H1 (cell line): ENCODE measurements at regions not wholly inside any gene's neighbourhood (a gene's known extent, or its start where the extent isn't known, plus 50 kb on each side); places are given as distances from the start of the nearest gene placed in this dataset.

Experiments used
- CTCF ChIA-PET: fragments of 300-600 bp; sonication (Branson Sonifier 250); formaldehyde crosslinking; loops from one replicate; lab custom pipeline; 2021; ENCODE audit not compliant: partially characterized antibody; lab: Charles Lee
- POLR2A ChIA-PET: fragments of 300-600 bp; sonication (Branson Sonifier 250); formaldehyde crosslinking; loops from one replicate; lab custom pipeline; 2021; ENCODE audit warnings: inconsistent platforms; ENCODE audit not compliant: partially characterized antibody; lab: Charles Lee
- DNase-seq, 2 experiments: peaks; one replicate each; pipeline versions ENCODE4 v3.0.0 to v3.0.0-alpha.2; 2010 to 2022; ENCODE audit warnings: low spot score in 2 of 2, low read depth in 1 of 2, mixed read lengths in 1 of 2
- FAIRE-seq: peaks from 2 replicates; lab custom pipeline; 2011; peaks lifted over from hg19 to GRCh38; lab: Jason Lieb, UNC
- H2AFZ ChIP-seq: 2 replicates; pipeline ENCODE4 v1.8.1; 2012; ENCODE audit warnings: low read length, inconsistent platforms
- H2AK5ac ChIP-seq: 2 replicates; pipeline ENCODE4 v1.6.1; 2013; ENCODE audit warnings: low read depth, low read length
- H2BK120ac ChIP-seq: replicated peaks from 2 replicates; pipeline ENCODE3; 2013; ENCODE audit warnings: low read depth, low read length, inconsistent platforms
- H2BK12ac ChIP-seq: 2 replicates; pipeline ENCODE4 v1.6.1; 2013; ENCODE audit warnings: low read depth, low read length
- H2BK15ac ChIP-seq: 2 replicates; pipeline ENCODE4 v1.6.1; 2013; ENCODE audit warnings: low read length
- H2BK20ac ChIP-seq: 2 replicates; pipeline ENCODE4 v1.6.1; 2013; ENCODE audit warnings: low read length
- H2BK5ac ChIP-seq: 2 replicates; pipeline ENCODE4 v1.6.1; 2013; ENCODE audit warnings: low read depth, low read length
- H3K14ac ChIP-seq: 2 replicates; pipeline ENCODE4 v1.6.1; 2013; ENCODE audit warnings: inconsistent platforms; ENCODE audit not compliant: insufficient read length
- H3K18ac ChIP-seq: 2 replicates; pipeline ENCODE4 v1.6.1; 2013; ENCODE audit warnings: low read length; ENCODE audit errors: extremely low read depth
- H3K23ac ChIP-seq: 2 replicates; pipeline ENCODE4 v1.6.1; 2013; ENCODE audit warnings: inconsistent platforms; ENCODE audit not compliant: insufficient read length
- H3K23me2 ChIP-seq: 2 replicates; pipeline ENCODE4 v1.6.1; 2013; ENCODE audit warnings: low read depth, low read length
- H3K27ac ChIP-seq: 2 replicates; pipeline ENCODE4 v1.6.1; 2011; ENCODE audit warnings: low read depth, low read length, inconsistent platforms
- H3K27me3 ChIP-seq, 4 experiments: replicated peaks in 1 of 4; 1 replicate in 1 of 4; 2 replicates in 3 of 4; pipeline versions ENCODE4 v1.6.1 to v1.8.1; 2011 to 2013; ENCODE audit warnings: low read length in 3 of 4, mild to moderate bottlenecking in 3 of 4, inconsistent platforms in 2 of 4, mixed read lengths in 2 of 4, moderate library complexity in 1 of 4; ENCODE audit not compliant: control insufficient read depth in 3 of 4, insufficient read depth in 3 of 4; ENCODE audit errors: extremely low read depth in 1 of 4
- H3K36me3 ChIP-seq, 4 experiments: 2 replicates each; pipeline versions ENCODE4 v1.6.1 to v1.8.1; 2011 to 2013; ENCODE audit warnings: mild to moderate bottlenecking in 4 of 4, low read length in 3 of 4, moderate library complexity in 2 of 4, control low read depth in 1 of 4, inconsistent platforms in 1 of 4; ENCODE audit not compliant: insufficient read depth in 4 of 4, control insufficient read depth in 2 of 4
- H3K4ac ChIP-seq: replicated peaks from 2 replicates; pipeline ENCODE3; 2013; ENCODE audit warnings: low read length, low read depth, mixed read lengths, inconsistent platforms; ENCODE audit not compliant: insufficient read length
- H3K4me1 ChIP-seq, 4 experiments: replicated peaks in 1 of 4; 1 replicate in 1 of 4; 2 replicates in 3 of 4; pipeline versions ENCODE4 v1.6.1 to v1.8.1; 2011 to 2013; ENCODE audit warnings: low read length in 3 of 4, inconsistent platforms in 2 of 4, mixed read lengths in 1 of 4; ENCODE audit not compliant: insufficient read depth in 4 of 4, control insufficient read depth in 3 of 4
- H3K4me2 ChIP-seq, 2 experiments: 2 replicates each; pipeline versions ENCODE4 v1.6.1 to v1.8.1; 2011 to 2013; ENCODE audit warnings: low read depth in 2 of 2, low read length in 2 of 2, control low read depth in 1 of 2, inconsistent platforms in 1 of 2, mild to moderate bottlenecking in 1 of 2; ENCODE audit not compliant: insufficient read depth in 1 of 2
- H3K4me3 ChIP-seq, 4 experiments: fragments of 200-600, 300-600 bp in 1 of 4; sonication (generic), shearing (Covaris generic), sonication (Bioruptor Twin) in 1 of 4; 2 replicates each; pipeline versions ENCODE4 v1.5.1 to v1.8.1; 2011 to 2016; ENCODE audit warnings: low read length in 4 of 4, low read depth in 3 of 4, control low read depth in 2 of 4, inconsistent platforms in 2 of 4, mild to moderate bottlenecking in 2 of 4, mixed read lengths in 1 of 4, moderate library complexity in 1 of 4; ENCODE audit not compliant: insufficient read depth in 2 of 4; ENCODE audit errors: extremely low read depth in 1 of 4
- H3K56ac ChIP-seq: replicated peaks from 2 replicates; pipeline ENCODE3; 2013; ENCODE audit warnings: low read depth, mild to moderate bottlenecking, mixed read lengths, low read length, inconsistent platforms; ENCODE audit not compliant: insufficient read length
- H3K79me1 ChIP-seq: 2 replicates; pipeline ENCODE4 v1.6.1; 2013; ENCODE audit warnings: low read depth, low read length, control low read depth
- H3K79me2 ChIP-seq, 2 experiments: 2 replicates each; pipeline versions ENCODE4 v1.6.1 to v1.8.1; 2012 to 2013; ENCODE audit warnings: low read length in 2 of 2, mild to moderate bottlenecking in 2 of 2, inconsistent platforms in 1 of 2; ENCODE audit not compliant: insufficient read depth in 2 of 2, control insufficient read depth in 1 of 2
- H3K9ac ChIP-seq, 4 experiments: replicated peaks in 1 of 4; 1 replicate in 1 of 4; 2 replicates in 3 of 4; pipeline versions ENCODE4 v1.6.1 to v1.8.1; 2011 to 2013; ENCODE audit warnings: low read depth in 3 of 4, low read length in 3 of 4, control low read depth in 2 of 4, mild to moderate bottlenecking in 2 of 4, moderate library complexity in 2 of 4, inconsistent platforms in 1 of 4; ENCODE audit errors: extremely low read depth in 1 of 4
- H3K9me3 ChIP-seq, 2 experiments: 2 replicates each; pipeline versions ENCODE4 v1.6.1 to v1.8.1; 2012 to 2013; ENCODE audit warnings: mild to moderate bottlenecking in 2 of 2, moderate library complexity in 2 of 2, control low read depth in 1 of 2, inconsistent platforms in 1 of 2, low read depth in 1 of 2, low read length in 1 of 2, mixed read lengths in 1 of 2; ENCODE audit not compliant: insufficient read depth in 2 of 2
- H4K20me1 ChIP-seq, 2 experiments: replicated peaks in 1 of 2; 2 replicates each; pipeline versions ENCODE3 to v1.8.1; 2011 to 2013; ENCODE audit warnings: inconsistent platforms in 2 of 2, low read length in 2 of 2, mild to moderate bottlenecking in 1 of 2; ENCODE audit not compliant: insufficient read depth in 2 of 2, control insufficient read depth in 1 of 2
- H4K5ac ChIP-seq: 2 replicates; pipeline ENCODE4 v1.6.1; 2013; ENCODE audit warnings: low read length, low read depth, mixed read lengths, inconsistent platforms; ENCODE audit not compliant: insufficient read length
- H4K8ac ChIP-seq: 2 replicates; pipeline ENCODE4 v1.8.0; 2013; ENCODE audit warnings: mild to moderate bottlenecking, moderate library complexity, low read length, inconsistent platforms; ENCODE audit not compliant: insufficient read depth; ENCODE audit errors: extremely low read depth
- H4K91ac ChIP-seq: replicated peaks from 2 replicates; pipeline ENCODE3; 2013; ENCODE audit warnings: low read length, mixed read lengths, inconsistent platforms; ENCODE audit not compliant: insufficient read length
- ATF2 ChIP-seq: IDR thresholded peaks from 2 replicates; pipeline ENCODE4 v1.6.1; 2012; ENCODE audit warnings: low read length, inconsistent platforms
- BRCA1 ChIP-seq: IDR thresholded peaks from 2 replicates; pipeline ENCODE4 v1.6.1; 2012; ENCODE audit warnings: low read depth, low read length, improper control_type of control experiment
- MAX ChIP-seq: IDR thresholded peaks from 2 replicates; pipeline ENCODE4 v1.6.1; 2012; ENCODE audit warnings: inconsistent platforms
- WGBS, 2 experiments: shearing (Covaris generic) in 1 of 2; methylation state at CpG; one replicate each; pipeline versions ENCODE4 v1.1.6 to v1.1.7; 2013 to 2015; ENCODE audit warnings: low lambda C conversion rate in 2 of 2, mixed read lengths in 2 of 2, inconsistent platforms in 1 of 2, low coverage in 1 of 2, missing lambda C conversion rate in 1 of 2; ENCODE audit not compliant: insufficient replicate concordance in 2 of 2, insufficient coverage in 1 of 2, insufficient read length in 1 of 2; ENCODE audit errors: extremely low coverage in 1 of 2, missing lambda C conversion rate in 1 of 2; 5-methylcytosine and 5-hydroxymethylcytosine counted together

- Histone ChIP-seq H3K4me3 (no peak overlapping the region), H3K36me3 (no peaks in the 10 kb centered on the region), H3K4me1 (peaks cover 2 to 14% (median 8%) of the 10 kb centered on the region in 4 experiments), H4K91ac (peak overlapping the region; percentile 34), H3K4ac (no peak overlapping the region), H2BK20ac (peak overlapping the region; percentile 55; the same call in 1 of the 2 replicates), H3K27ac (no peak overlapping the region), H3K9me3 (no peaks in the 10 kb centered on the region), H2AFZ (no peak overlapping the region), H3K23ac (no peak overlapping the region), H3K18ac (peak overlapping the region; percentile 56; the same call in 1 of the 2 replicates), H3K4me2 (no peak overlapping the region), H2BK120ac (no peak overlapping the region), H3K23me2 (no peaks in the 10 kb centered on the region; the same call in 1 of the 2 replicates), H2AK5ac (no peak overlapping the region; the same call in 1 of the 2 replicates), H3K79me1 (no peaks in the 10 kb centered on the region), H3K9ac (no peak overlapping the region), H2BK12ac (peak overlapping the region; percentile 88), H4K5ac (no peak overlapping the region), H3K27me3 (peaks cover 0 to 3% (median 0%) of the 10 kb centered on the region in 4 experiments; a peak in 2 of 7 replicates), H4K8ac (0 out of 2 replicates have a peak overlapping the region, but pooled peaks have one; percentile 11), H3K14ac (peak overlapping the region; percentile 51), H2BK5ac (peak overlapping the region; percentile 55; the same call in 1 of the 2 replicates), H4K20me1 (no peaks in the 10 kb centered on the region), H3K79me2 (no peaks in the 10 kb centered on the region), H3K56ac (no peak overlapping the region), H2BK15ac (peak overlapping the region; percentile 40; the same call in 1 of the 2 replicates)
- ChIA-PET POLR2A (interaction anchor here (0.6 to 1.2 kb wide), 3 partner anchors 9 to 145 kb away, joined by 3 read pairs; no protein-coding TSS in a partner anchor), CTCF (interaction anchor here (0.6 to 1.0 kb wide), 3 partner anchors 28 to 130 kb away, joined by 3 read pairs; no protein-coding TSS in a partner anchor)
- no peak for FAIRE-seq
- TF ChIP-seq MAX (peak; percentile 72), BRCA1 (no peak), ATF2 (no peak)
- no peak for DNase-seq
- 80 to 100% methylated on average over 1 to 7 of the region's 7 CpGs for WGBS, 2 experiments
These were observed 213.2 kb upstream of the FOXN3 start for GRCh38 chr14:89630101-89630829.
